AG09319 (cell line): ENCODE measurements at regions not wholly inside any gene's neighbourhood (a gene's known extent, or its start where the extent isn't known, plus 50 kb on each side); places are given as distances from the start of the nearest gene placed in this dataset.

Source experiments
- DNase-seq: peaks from one replicate; pipeline ENCODE4 v3.0.0-alpha.2; 2010; ENCODE audit warnings: low read depth; ENCODE audit errors: extremely low read depth
- CTCF ChIP-seq: IDR thresholded peaks from 2 replicates; pipeline ENCODE4 v1.5.1; 2011; ENCODE audit warnings: low read depth, mild to moderate bottlenecking, inconsistent platforms, low read length, moderate library complexity

GRCh38 chr13:107211073-107211472 lies 643.1 kb upstream of the ARGLU1 start:
- TF ChIP-seq CTCF = peak; percentile 94
- peak; percentile 54 for DNase-seq

- no peak for TF ChIP-seq CTCF
- DNase-seq = no peak
These were observed 642.7 kb upstream of the ARGLU1 start for GRCh38 chr13:107210723-107211030.

DNA sequence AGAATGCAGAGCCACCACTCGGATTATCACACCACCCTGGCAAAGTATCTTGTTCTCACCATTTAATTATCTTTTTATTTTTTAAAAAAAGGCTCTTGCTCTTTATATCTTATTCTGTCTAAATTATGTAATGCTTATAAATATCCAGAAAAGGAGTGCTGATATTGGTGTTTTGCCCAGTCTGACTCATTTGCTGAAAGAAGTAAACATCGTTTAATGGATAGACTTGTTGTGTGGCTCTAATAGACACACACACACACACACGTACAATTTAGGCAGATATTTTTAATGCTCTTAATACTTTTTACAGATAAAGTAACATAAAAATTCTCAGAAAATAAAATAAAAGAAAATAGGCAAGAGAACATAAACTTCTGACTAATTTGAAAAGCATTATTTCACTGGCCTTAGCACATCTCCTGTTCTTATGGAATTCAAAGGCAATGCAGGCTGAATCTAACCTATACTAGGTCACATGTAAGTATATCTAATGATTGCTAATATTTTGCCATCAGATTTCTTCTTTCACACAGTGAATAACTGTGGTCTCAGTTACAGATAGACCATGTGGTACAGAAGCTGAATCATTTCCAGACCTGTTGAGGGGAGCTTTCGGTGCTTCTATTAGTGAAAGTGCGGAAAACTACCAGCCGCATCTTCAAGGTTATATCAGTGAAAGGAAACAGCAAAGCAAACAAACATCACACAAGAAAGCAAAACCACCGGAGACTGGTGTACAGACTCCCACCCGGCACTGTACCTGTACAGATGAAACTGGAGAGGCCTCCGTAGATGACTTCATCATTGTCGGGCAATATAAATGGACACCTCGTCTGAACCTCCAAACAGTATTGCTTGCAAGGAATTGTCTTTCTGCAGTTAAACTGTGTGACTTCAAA lies 642.1 kb upstream of the ARGLU1 start:
- TF ChIP-seq CTCF = no peak
- no peak for DNase-seq

DNA sequence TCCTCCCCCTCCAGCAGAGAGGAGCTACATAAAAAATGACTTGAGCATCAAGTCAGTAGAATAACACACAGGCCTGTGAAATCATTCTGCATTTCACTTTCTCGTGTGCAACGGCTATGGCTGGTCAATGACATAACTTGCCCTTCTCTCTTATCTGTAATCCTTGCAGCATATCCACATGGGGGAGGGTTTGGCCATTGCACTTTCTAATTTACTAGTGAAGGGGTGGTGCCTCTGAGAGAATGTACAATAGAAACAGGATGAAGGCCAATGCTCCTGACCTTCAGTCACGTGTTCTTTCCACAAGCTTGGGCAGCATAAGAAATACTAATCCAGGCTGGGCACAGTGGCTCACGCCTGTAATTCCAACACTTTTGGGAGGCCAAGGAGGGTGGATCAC lies 641.0 kb upstream of the ARGLU1 start:
- DNase-seq = no peak
- no peak for TF ChIP-seq CTCF

GRCh38 chr13:107205318-107206104 lies 637.6 kb upstream of the ARGLU1 start:
- TF ChIP-seq CTCF = no peak; the same call in none of the 2 replicates
- no peak for DNase-seq

DNA sequence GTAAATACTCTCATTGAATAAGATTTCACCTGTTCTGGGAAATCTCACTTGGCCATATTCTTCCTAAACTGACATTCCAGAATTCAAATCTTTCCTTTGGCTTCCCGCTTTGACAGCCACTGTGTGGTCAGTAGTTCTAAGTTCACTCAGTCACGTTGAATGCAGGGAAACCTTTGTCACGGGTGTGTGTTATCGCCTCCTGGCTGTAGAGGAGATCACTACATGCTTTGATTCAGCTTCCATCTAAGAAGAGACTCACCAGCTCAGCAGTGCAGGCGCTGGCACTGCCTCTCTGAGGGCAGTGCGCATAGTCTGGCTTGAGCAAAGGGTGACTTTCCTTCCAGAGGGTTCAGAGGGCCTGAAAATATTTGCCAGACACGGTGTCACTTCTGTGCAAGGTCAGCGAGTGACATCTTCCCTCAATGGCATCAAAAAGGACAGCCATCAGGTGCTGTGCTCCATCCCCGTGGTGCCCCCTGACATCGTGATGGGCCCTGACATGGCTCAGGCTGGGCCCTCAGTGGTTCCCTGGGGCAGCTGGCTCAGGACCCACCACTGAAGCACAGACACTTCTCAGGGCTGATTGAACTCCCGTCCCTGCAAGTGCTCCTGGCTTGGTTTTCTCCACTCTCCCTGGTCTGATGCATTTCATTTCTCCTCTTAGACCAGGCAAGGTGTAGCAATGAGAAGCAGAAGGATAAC lies 635.4 kb upstream of the ARGLU1 start:
- DNase-seq = no peak
- peak; percentile 12 for TF ChIP-seq CTCF
